Ishikawa (cell line): ENCODE measurements at regions not wholly inside any gene's neighbourhood (a gene's known extent, or its start where the extent isn't known, plus 50 kb on each side); places are given as distances from the start of the nearest gene placed in this dataset.

Experiments used
- CEBPB ChIP-seq: IDR thresholded peaks from 2 replicates; pipeline ENCODE4 v1.6.1; 2012
- EP300 ChIP-seq: IDR thresholded peaks from 2 replicates; pipeline ENCODE4 v1.6.1; 2012; ENCODE audit warnings: borderline replicate concordance
- TEAD4 ChIP-seq: IDR thresholded peaks from 2 replicates; pipeline ENCODE4 v1.6.1; 2012

GRCh38 chr7:37531225-37531624, 82.6 kb upstream of the ELMO1 start:
- TF ChIP-seq CEBPB (no peak), TEAD4 (no peak), EP300 (no peak)
